ENCODE measurements at regions not wholly inside any gene's neighbourhood (a gene's known extent, or its start where the extent isn't known, plus 50 kb on each side); places are given as distances from the start of the nearest gene placed in this dataset.
A peak's percentile ranks its signal among the peaks of the same experiment; 100 is the strongest.

DNA sequence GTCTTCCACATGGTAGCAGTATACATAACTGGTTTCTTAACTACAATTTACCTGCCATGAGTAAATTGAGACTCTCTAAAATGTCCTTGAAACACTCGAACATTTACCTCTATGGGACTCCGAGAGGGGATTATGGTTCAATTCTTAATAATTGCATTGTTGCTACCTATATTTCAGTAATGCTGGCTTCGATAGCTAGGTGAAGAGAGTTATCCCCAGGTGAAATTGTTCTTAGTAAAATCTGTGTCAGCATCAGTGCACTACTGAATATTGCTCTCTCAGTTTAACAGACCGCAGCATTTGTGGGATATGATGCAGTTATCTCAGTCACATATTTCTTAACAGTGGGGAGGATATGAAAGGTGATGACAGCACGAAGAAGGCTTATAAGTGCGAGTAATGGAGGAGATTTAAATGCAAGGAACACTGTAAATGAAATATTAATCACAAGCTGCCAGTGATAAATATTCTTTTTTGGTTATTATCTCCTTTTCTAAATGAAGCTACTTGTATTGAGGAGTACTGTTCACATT lies 801.9 kb downstream of the BRINP3 start (continued):
- TF ChIP-seq ZNF462 (CRISPR knock-in tag; IDR thresholded peaks at IDR 0.05) (no peak), ZNF331 (CRISPR knock-in tag; IDR thresholded peaks at IDR 0.05; ENCODE audit: low read depth) (no peak)

DNA sequence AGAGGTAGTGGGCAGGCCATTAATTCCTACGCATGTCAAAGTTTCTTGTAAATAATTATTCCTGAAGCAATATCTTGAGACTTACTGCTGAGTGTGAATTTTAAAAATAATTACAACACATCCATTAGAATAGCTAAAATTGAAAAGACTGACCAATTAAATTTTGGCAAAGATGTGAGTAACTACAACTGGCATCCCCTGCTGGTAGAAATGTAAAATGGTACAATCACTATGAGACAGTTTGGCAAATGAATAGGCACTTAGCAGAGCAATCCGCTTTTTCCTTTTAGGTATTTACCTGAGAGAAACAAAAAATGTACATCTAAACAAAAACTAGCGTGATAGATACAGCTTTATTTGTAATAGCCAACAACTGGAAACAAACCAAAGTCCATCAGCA lies 798.9 kb downstream of the BRINP3 start:
- no peaks in the 10 kb centered on the region for H3K4me1 ChIP-seq (ENCODE audit: insufficient read depth)
- TF ChIP-seq EZH2 (IDR thresholded peaks at IDR 0.05; ENCODE audit: low read depth, unreplicated experiment) (no peak), STAT1 (IDR thresholded peaks at IDR 0.05; ENCODE audit: unreplicated experiment) (no peak)
- TF ChIP-seq, protein P1, sequence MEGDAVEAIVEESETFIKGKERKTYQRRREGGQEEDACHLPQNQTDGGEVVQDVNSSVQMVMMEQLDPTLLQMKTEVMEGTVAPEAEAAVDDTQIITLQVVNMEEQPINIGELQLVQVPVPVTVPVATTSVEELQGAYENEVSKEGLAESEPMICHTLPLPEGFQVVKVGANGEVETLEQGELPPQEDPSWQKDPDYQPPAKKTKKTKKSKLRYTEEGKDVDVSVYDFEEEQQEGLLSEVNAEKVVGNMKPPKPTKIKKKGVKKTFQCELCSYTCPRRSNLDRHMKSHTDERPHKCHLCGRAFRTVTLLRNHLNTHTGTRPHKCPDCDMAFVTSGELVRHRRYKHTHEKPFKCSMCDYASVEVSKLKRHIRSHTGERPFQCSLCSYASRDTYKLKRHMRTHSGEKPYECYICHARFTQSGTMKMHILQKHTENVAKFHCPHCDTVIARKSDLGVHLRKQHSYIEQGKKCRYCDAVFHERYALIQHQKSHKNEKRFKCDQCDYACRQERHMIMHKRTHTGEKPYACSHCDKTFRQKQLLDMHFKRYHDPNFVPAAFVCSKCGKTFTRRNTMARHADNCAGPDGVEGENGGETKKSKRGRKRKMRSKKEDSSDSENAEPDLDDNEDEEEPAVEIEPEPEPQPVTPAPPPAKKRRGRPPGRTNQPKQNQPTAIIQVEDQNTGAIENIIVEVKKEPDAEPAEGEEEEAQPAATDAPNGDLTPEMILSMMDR (conservative IDR thresholded peaks at IDR 0.05; ENCODE audit: low read depth in 2 of 2): peak; percentile 54 to 71
- Mint-ChIP-seq H3K9me3 (no peaks in the 10 kb centered on the region), H3K4me3 (no peak overlapping the region), H3K27ac (no peak overlapping the region), H3K36me3 (ENCODE audit: low read depth) (no peaks in the 10 kb centered on the region), H3K27me3 (ENCODE audit: insufficient read depth, low read depth, poor library complexity) (no peaks in the 10 kb centered on the region), H3K4me1 (no peaks in the 10 kb centered on the region)
- no peak overlapping the region for H2AFZ ChIP-seq
- H3K27me3 ChIP-seq (ENCODE audit: insufficient read depth): no peaks in the 10 kb centered on the region
- no peaks in the 10 kb centered on the region for H3K79me2 ChIP-seq (replicated peaks; ENCODE audit: insufficient read depth)
- no peaks in the 10 kb centered on the region for H4K20me1 ChIP-seq (replicated peaks; ENCODE audit: insufficient read depth)
- DNase-seq (ENCODE audit: low spot score) (peak; percentile 50), ATAC-seq (no peak; the same call in 2 of the 3 replicates)
- H3F3A ChIP-seq (replicated peaks; ENCODE audit: low read depth): no peaks in the 10 kb centered on the region
- no peaks in the 10 kb centered on the region for H3K9me2 ChIP-seq (ENCODE audit: insufficient read depth)
- H3K4me2 ChIP-seq: no peak overlapping the region
- H3K4me3 ChIP-seq: no peak overlapping the region
- no peaks in the 10 kb centered on the region for H3K36me3 ChIP-seq (ENCODE audit: insufficient read depth)
- no peak overlapping the region for H3K27ac ChIP-seq (ENCODE audit: low read depth)

Measured in GM23338 (cell line).